Prostate gland (tissue), 2 donors: ENCODE measurements at regions not wholly inside any gene's neighbourhood (a gene's known extent, or its start where the extent isn't known, plus 50 kb on each side); places are given as distances from the start of the nearest gene placed in this dataset.

ENCODE experiments used
- DNase-seq: peaks from one replicate; pipeline ENCODE4 v3.0.0-alpha.2; 2019; ENCODE audit warnings: low spot score
- H3K27ac ChIP-seq, 2 donors: fragments of 200-600 bp; sonication (generic); 2 replicates each; pipeline ENCODE4 v1.5.1; 2017 to 2019
- H3K27me3 ChIP-seq: fragments of 200-600 bp; sonication (generic); replicated peaks from 2 replicates; pipeline ENCODE4 v1.5.1; 2019; ENCODE audit not compliant: insufficient read depth
- H3K36me3 ChIP-seq, 2 donors: fragments of 200-600 bp; sonication (generic); 1 replicate in 1 of 2; 2 replicates in 1 of 2; pipeline versions ENCODE4 v1.5.1 to v1.8.1; 2017 to 2019
- H3K4me1 ChIP-seq: fragments of 200-600 bp; sonication (generic); replicated peaks from 2 replicates; pipeline ENCODE4 v1.5.1; 2019
- H3K4me3 ChIP-seq, 2 donors: fragments of 200-600 bp; sonication (generic); 2 replicates each; pipeline ENCODE4 v1.5.1; 2017 to 2019
- H3K9me3 ChIP-seq: fragments of 200-600 bp; sonication (generic); 2 replicates; pipeline ENCODE4 v1.5.1; 2017
- CTCF ChIP-seq, 4 experiments: fragments of 200-600 bp in 2 of 4; fragments of 450-650 bp in 2 of 4; sonication (generic) in 2 of 4; IDR thresholded peaks; 1 replicate in 3 of 4; 2 replicates in 1 of 4; pipeline ENCODE4 v1.5.1; 2016 to 2019; ENCODE audit warnings: antibody characterized with exemption in 4 of 4, mild to moderate bottlenecking in 2 of 4, moderate library complexity in 2 of 4
- POLR2A ChIP-seq: fragments of 450-650 bp; IDR thresholded peaks from one replicate; pipeline ENCODE4 v1.6.1; 2016; ENCODE audit warnings: antibody characterized with exemption, mild to moderate bottlenecking
- POLR2AphosphoS5 ChIP-seq: sonication (generic); formaldehyde crosslinking; IDR thresholded peaks from one replicate; pipeline ENCODE4 v1.6.1; 2017; ENCODE audit warnings: antibody characterized with exemption
- WGBS: methylation state at CpG from one replicate; pipeline ENCODE4 v1.1.5; 2018; 5-methylcytosine and 5-hydroxymethylcytosine counted together
- intact Hi-C: fragments of 100-400 bp; cut with DNase I; formaldehyde crosslinking; loops from one replicate; pipeline ENCODE4 v1.14.2; 2022

- no peaks in the 10 kb centered on the region for H3K4me1 ChIP-seq
- TF ChIP-seq POLR2A (no peak), CTCF (IDR thresholded peaks at IDR 0.05) (no peak), POLR2AphosphoS5 (no peak)
- H3K9me3 ChIP-seq, result no peaks in the 10 kb centered on the region
- DNase-seq, result no peak
- H3K4me3 ChIP-seq, result no peak overlapping the region
- H3K27ac ChIP-seq, result no peak overlapping the region
- H3K36me3 ChIP-seq, result no peaks in the 10 kb centered on the region
- WGBS, result 62% methylated on average over 5 of the region's 5 CpGs
- no peaks in the 10 kb centered on the region for H3K27me3 ChIP-seq
- intact Hi-C loops, result no loop called here
Observed at GRCh38 chr18:38456253-38456652, 890.7 kb upstream of the CELF4 start.

DNA sequence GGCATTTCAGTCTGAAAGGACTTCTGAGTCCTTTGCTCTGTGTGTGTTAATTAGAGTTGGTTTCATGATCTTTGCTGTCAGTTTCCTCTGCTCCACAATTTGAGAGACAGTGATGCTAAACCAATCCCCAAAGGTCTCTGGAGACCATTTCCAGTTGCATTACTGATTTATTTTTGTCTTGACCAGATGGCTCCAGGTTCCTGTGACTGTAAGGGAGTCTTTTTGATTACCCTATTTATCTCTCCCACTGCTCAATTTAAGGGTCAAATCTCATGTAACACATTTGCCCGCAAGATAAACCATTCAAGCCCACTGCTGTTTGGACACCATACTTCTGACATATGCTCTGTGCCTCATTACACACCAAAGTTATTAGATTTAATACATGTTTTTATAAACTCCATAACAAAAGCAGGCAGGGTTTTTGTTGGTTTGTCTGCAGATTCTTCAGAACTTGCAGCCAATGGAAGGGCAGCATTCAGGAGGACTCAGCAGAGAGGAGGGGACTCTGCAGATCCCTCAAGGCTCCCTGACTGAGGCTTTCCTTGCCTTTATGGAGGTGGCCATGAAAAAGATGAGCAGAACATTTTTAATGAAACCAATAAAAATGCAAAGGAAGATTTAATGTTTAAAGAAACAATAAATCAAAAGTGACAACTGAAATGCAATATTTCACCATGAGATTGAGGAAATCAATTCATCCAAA lies 889.3 kb upstream of the CELF4 start:
- no peak overlapping the region for H3K4me3 ChIP-seq
- no peak for DNase-seq
- no peak for TF ChIP-seq CTCF (IDR thresholded peaks at IDR 0.05)
- no peak for TF ChIP-seq POLR2AphosphoS5
- TF ChIP-seq POLR2A, result no peak
- no peaks in the 10 kb centered on the region for H3K27me3 ChIP-seq
- intact Hi-C loops, result no loop called here
- no peaks in the 10 kb centered on the region for H3K9me3 ChIP-seq
- no peaks in the 10 kb centered on the region for H3K4me1 ChIP-seq
- WGBS, result 84% methylated on average over 1 of the region's 1 CpG
- no peaks in the 10 kb centered on the region for H3K36me3 ChIP-seq
- no peak overlapping the region for H3K27ac ChIP-seq

GRCh38 chr18:38453880-38454279 lies 888.3 kb upstream of the CELF4 start:
- no peak for TF ChIP-seq POLR2AphosphoS5
- TF ChIP-seq POLR2A, result no peak
- no peak for TF ChIP-seq CTCF (IDR thresholded peaks at IDR 0.05)
- 79% methylated on average over 5 of the region's 5 CpGs for WGBS
- Histone ChIP-seq H3K4me3 (no peak overlapping the region), H3K27ac (no peak overlapping the region), H3K27me3 (no peaks in the 10 kb centered on the region), H3K36me3 (no peaks in the 10 kb centered on the region), H3K4me1 (no peaks in the 10 kb centered on the region), H3K9me3 (no peaks in the 10 kb centered on the region)
- intact Hi-C loops, result no loop called here
- no peak for DNase-seq

DNA sequence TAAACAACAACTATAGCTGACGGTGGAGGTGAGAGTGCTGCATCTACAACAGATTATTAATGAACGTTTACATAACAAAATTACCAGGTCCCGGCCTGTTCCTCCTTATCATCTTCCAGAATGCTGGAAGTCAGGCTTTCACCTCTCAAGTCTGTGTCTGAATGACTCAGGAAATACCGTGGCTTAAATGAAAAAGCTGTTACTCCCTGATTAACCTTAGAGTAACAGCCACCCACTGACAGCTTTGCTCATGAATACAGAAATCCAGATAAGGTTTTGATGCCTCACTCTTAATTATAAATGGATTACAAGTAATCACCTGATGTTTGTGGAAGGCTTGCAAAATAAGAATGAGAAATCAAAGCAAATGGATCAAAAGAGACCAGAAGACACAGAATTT lies 885.3 kb upstream of the CELF4 start:
- no peaks in the 10 kb centered on the region for H3K9me3 ChIP-seq
- no peak overlapping the region for H3K27ac ChIP-seq
- intact Hi-C loops, result no loop called here
- TF ChIP-seq CTCF (IDR thresholded peaks at IDR 0.05) (no peak), POLR2A (no peak), POLR2AphosphoS5 (no peak)
- H3K4me1 ChIP-seq, result no peaks in the 10 kb centered on the region
- WGBS, result 35% methylated on average over 4 of the region's 4 CpGs
- H3K36me3 ChIP-seq, result no peaks in the 10 kb centered on the region
- no peak for DNase-seq
- H3K4me3 ChIP-seq, result no peak overlapping the region
- no peaks in the 10 kb centered on the region for H3K27me3 ChIP-seq

DNA sequence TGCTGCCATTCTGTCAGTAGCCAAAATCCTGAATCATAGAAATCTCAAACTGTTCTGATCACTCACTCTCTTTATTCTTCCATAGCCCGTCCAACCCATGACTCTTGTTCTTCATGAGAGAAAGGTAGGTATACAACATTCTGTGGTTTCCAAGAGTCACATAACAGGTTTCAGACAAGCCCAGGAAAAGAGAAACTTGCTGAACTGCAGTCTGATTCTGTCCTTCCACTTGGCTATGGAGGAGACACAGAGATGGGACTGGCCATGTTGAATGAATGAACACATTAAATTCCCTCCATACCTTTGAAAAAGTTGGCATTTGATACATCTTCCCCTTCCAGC lies 880.2 kb upstream of the CELF4 start:
- no peak for DNase-seq
- Histone ChIP-seq H3K4me3 (no peak overlapping the region), H3K4me1 (no peaks in the 10 kb centered on the region), H3K27me3 (no peaks in the 10 kb centered on the region), H3K36me3 (no peaks in the 10 kb centered on the region), H3K9me3 (no peaks in the 10 kb centered on the region), H3K27ac (no peak overlapping the region)
- 52% methylated on average over 1 of the region's 1 CpG for whole genome bisulfite sequencing
- intact Hi-C loops, result no loop called here
- TF ChIP-seq CTCF (IDR thresholded peaks at IDR 0.05) (no peak), POLR2AphosphoS5 (no peak), POLR2A (no peak)
